ENCODE measurements at regions not wholly inside any gene's neighbourhood (a gene's known extent, or its start where the extent isn't known, plus 50 kb on each side); places are given as distances from the start of the nearest gene placed in this dataset.

DNA sequence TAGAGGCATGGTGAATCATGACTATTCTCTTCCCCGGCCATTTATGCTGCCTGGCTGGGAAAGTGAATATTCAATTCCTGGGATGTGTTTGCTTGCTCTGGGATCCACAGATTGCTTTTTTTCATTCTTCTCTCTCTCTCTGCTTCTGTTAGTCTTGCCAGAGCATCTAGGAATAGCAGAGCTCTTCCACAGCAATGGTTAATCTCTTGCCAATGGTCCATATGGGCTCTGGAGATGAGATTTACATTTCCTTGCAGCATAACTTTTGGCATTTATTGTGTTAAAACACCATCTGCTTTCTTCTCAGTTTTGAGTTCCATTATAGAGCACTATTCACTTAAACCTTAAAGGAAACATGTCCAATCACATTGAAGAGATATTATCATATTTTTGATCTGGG, 59.2 kb upstream of the GUCY1A1 start:
- H3K9me3 Mint-ChIP-seq (ENCODE audit: insufficient read depth): no peaks in the 10 kb centered on the region
- H2AFZ ChIP-seq (ENCODE audit: insufficient read depth, low read depth, low read length, poor library complexity, severe bottlenecking): no peak overlapping the region
- no peaks in the 10 kb centered on the region for H3K4me1 Mint-ChIP-seq
- no peaks in the 10 kb centered on the region for H3K36me3 ChIP-seq (replicated peaks in 1 of 2; ENCODE audit: control extremely low read depth in 1 of 2, control insufficient read depth in 1 of 2, extremely low read depth in 1 of 2, insufficient read depth in 2 of 2, low read length in 1 of 2)
- ATAC-seq (ENCODE audit: low read depth): no peak
- no peak overlapping the region for H3K9ac ChIP-seq (ENCODE audit: low read length)
- no peak overlapping the region for H3K4me3 Mint-ChIP-seq
- no peaks in the 10 kb centered on the region for H3K79me2 ChIP-seq (ENCODE audit: control insufficient read depth, insufficient read depth, low read length)
- no peaks in the 10 kb centered on the region for H3K9me3 ChIP-seq (ENCODE audit: control extremely low read depth in 1 of 3, control insufficient read depth in 2 of 3, insufficient read depth in 1 of 3, low read length in 2 of 3)
- H3K27me3 Mint-ChIP-seq: no peaks in the 10 kb centered on the region
- TF ChIP-seq EZH2 (IDR thresholded peaks at IDR 0.05; ENCODE audit: borderline replicate concordance, insufficient read depth, low read depth, low read length, poor library complexity, severe bottlenecking): no peak
- TF ChIP-seq, protein P1, sequence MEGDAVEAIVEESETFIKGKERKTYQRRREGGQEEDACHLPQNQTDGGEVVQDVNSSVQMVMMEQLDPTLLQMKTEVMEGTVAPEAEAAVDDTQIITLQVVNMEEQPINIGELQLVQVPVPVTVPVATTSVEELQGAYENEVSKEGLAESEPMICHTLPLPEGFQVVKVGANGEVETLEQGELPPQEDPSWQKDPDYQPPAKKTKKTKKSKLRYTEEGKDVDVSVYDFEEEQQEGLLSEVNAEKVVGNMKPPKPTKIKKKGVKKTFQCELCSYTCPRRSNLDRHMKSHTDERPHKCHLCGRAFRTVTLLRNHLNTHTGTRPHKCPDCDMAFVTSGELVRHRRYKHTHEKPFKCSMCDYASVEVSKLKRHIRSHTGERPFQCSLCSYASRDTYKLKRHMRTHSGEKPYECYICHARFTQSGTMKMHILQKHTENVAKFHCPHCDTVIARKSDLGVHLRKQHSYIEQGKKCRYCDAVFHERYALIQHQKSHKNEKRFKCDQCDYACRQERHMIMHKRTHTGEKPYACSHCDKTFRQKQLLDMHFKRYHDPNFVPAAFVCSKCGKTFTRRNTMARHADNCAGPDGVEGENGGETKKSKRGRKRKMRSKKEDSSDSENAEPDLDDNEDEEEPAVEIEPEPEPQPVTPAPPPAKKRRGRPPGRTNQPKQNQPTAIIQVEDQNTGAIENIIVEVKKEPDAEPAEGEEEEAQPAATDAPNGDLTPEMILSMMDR (IDR thresholded peaks at IDR 0.05): no peak
- POLR2A ChIA-PET: no interaction called here
- H3K4me1 ChIP-seq (ENCODE audit: control insufficient read depth in 2 of 2, insufficient read depth in 2 of 2, low read length in 2 of 2): no peaks in the 10 kb centered on the region
- H3K4me3 ChIP-seq (ENCODE audit: control extremely low read depth in 1 of 5, extremely low read depth in 1 of 5, insufficient read depth in 1 of 5, low read depth in 2 of 5, low read length in 4 of 5): no peak overlapping the region
- H4K20me1 ChIP-seq (ENCODE audit: control insufficient read depth, insufficient read depth, low read length, poor library complexity, severe bottlenecking): no peaks in the 10 kb centered on the region
- H3K27ac Mint-ChIP-seq: no peak overlapping the region
- no peak for DNase-seq
- CTCF ChIA-PET: no interaction called here
- H3K27me3 ChIP-seq (replicated peaks in 1 of 4; ENCODE audit: control extremely low read depth in 1 of 4, control insufficient read depth in 3 of 4, insufficient read depth in 4 of 4, low read length in 3 of 4): no peaks in the 10 kb centered on the region
- WGBS (ENCODE audit: insufficient coverage): 100% methylated on average over 1 of the region's 1 CpG
- H3K27ac ChIP-seq (ENCODE audit: low read length in 2 of 2): no peak overlapping the region
- H3K4me2 ChIP-seq (replicated peaks; ENCODE audit: low read depth, low read length, poor library complexity, severe bottlenecking): no peak overlapping the region
- intact Hi-C loops (cut with micrococcal nuclease): no loop called here

- no peaks in the 10 kb centered on the region for H4K20me1 ChIP-seq (ENCODE audit: control insufficient read depth, insufficient read depth, low read length, poor library complexity, severe bottlenecking)
- no CpG with 5 or more reads among the region's 4 CpGs for WGBS (ENCODE audit: insufficient coverage)
- CTCF ChIA-PET: no interaction called here
These were observed 61.7 kb upstream of the GUCY1A1 start for GRCh38 chr4:155604718-155605626.

More at GRCh38 chr4:155604718-155605626, 61.7 kb upstream of the GUCY1A1 start:
- H3K27me3 ChIP-seq (replicated peaks in 1 of 4; ENCODE audit: control extremely low read depth in 1 of 4, control insufficient read depth in 3 of 4, insufficient read depth in 4 of 4, low read length in 3 of 4): no peaks in the 10 kb centered on the region
- Mint-ChIP-seq H3K27ac (no peak overlapping the region), H3K27me3 (no peaks in the 10 kb centered on the region), H3K4me1 (no peaks in the 10 kb centered on the region), H3K4me3 (no peak overlapping the region), H3K9me3 (ENCODE audit: insufficient read depth) (no peaks in the 10 kb centered on the region)
- no peaks in the 10 kb centered on the region for H3K79me2 ChIP-seq (ENCODE audit: control insufficient read depth, insufficient read depth, low read length)
- no peak for TF ChIP-seq EZH2 (IDR thresholded peaks at IDR 0.05; ENCODE audit: borderline replicate concordance, insufficient read depth, low read depth, low read length, poor library complexity, severe bottlenecking)
- TF ChIP-seq, protein P1 (IDR thresholded peaks at IDR 0.05): no peak
- H2AFZ ChIP-seq (ENCODE audit: insufficient read depth, low read depth, low read length, poor library complexity, severe bottlenecking): no peak overlapping the region
- no peak overlapping the region for H3K9ac ChIP-seq (ENCODE audit: low read length)
- no peaks in the 10 kb centered on the region for H3K9me3 ChIP-seq (ENCODE audit: control extremely low read depth in 1 of 3, control insufficient read depth in 2 of 3, insufficient read depth in 1 of 3, low read length in 2 of 3)
- ATAC-seq (ENCODE audit: low read depth) (no peak), DNase-seq (no peak)
- no peak overlapping the region for H3K4me2 ChIP-seq (replicated peaks; ENCODE audit: low read depth, low read length, poor library complexity, severe bottlenecking)
- H3K27ac ChIP-seq (ENCODE audit: low read length in 2 of 2): no peak overlapping the region
- no peak overlapping the region for H3K4me3 ChIP-seq (ENCODE audit: control extremely low read depth in 1 of 5, extremely low read depth in 1 of 5, insufficient read depth in 1 of 5, low read depth in 2 of 5, low read length in 4 of 5)
- no peaks in the 10 kb centered on the region for H3K36me3 ChIP-seq (replicated peaks in 1 of 2; ENCODE audit: control extremely low read depth in 1 of 2, control insufficient read depth in 1 of 2, extremely low read depth in 1 of 2, insufficient read depth in 2 of 2, low read length in 1 of 2)
- no peaks in the 10 kb centered on the region for H3K4me1 ChIP-seq (ENCODE audit: control insufficient read depth in 2 of 2, insufficient read depth in 2 of 2, low read length in 2 of 2)
- POLR2A ChIA-PET: no interaction called here
- intact Hi-C loops (cut with micrococcal nuclease): no loop called here
